Activated CD4-positive, alpha-beta T cell treated with anti-CD3 and anti-CD28 coated beads, Interleukin-2, amount 10 ng/mL, durations not matched to agents 7 days and 5 days (primary cell): ENCODE measurements at regions not wholly inside any gene's neighbourhood (a gene's known extent, or its start where the extent isn't known, plus 50 kb on each side); places are given as distances from the start of the nearest gene placed in this dataset.

Experiments
- CTCF ChIA-PET: fragments of 350-600 bp; sonication (Branson Sonifier 250); formaldehyde crosslinking; loops from one replicate; lab custom pipeline; 2021; ENCODE audit warnings: antibody characterized with exemption; lab: Charles Lee
- POLR2A ChIA-PET: fragments of 350-600 bp; sonication (Branson Sonifier 250); formaldehyde crosslinking; loops from one replicate; lab custom pipeline; 2021; ENCODE audit warnings: antibody characterized with exemption; lab: Charles Lee
- DNase-seq: peaks from one replicate; pipeline ENCODE4 v3.0.0-alpha.2; 2020
- H3K27ac Mint-ChIP-seq: one replicate; pipeline ENCODE4 v1.8.0; 2021; ENCODE audit warnings: mild to moderate bottlenecking, moderate library complexity, mixed read lengths
- H3K27me3 Mint-ChIP-seq: one replicate; pipeline ENCODE4 v1.8.0; 2021; ENCODE audit warnings: mixed read lengths
- H3K36me3 Mint-ChIP-seq: one replicate; pipeline ENCODE4 v1.8.0; 2021; ENCODE audit warnings: low read depth, mixed read lengths
- H3K4me1 Mint-ChIP-seq: one replicate; pipeline ENCODE4 v1.8.0; 2021; ENCODE audit warnings: mixed read lengths
- H3K4me3 Mint-ChIP-seq: one replicate; pipeline ENCODE4 v1.8.0; 2021; ENCODE audit warnings: mild to moderate bottlenecking, moderate library complexity, mixed read lengths
- H3K9me3 Mint-ChIP-seq: one replicate; pipeline ENCODE4 v1.8.0; 2021; ENCODE audit warnings: mixed read lengths

GRCh38 chr18:78649421-78649820 is 330.2 kb upstream of the SALL3 start:
- Mint-ChIP-seq H3K36me3 (peaks cover 3% of the 10 kb centered on the region), H3K27ac (no peak overlapping the region), H3K27me3 (no peaks in the 10 kb centered on the region), H3K9me3 (peaks cover 3% of the 10 kb centered on the region), H3K4me1 (no peaks in the 10 kb centered on the region), H3K4me3 (no peak overlapping the region)
- ChIA-PET CTCF (no interaction called here), POLR2A (no interaction called here)
- DNase-seq: no peak

GRCh38 chr18:78650926-78651325 is 328.7 kb upstream of the SALL3 start:
- Mint-ChIP-seq H3K36me3 (peaks cover 3% of the 10 kb centered on the region), H3K27me3 (no peaks in the 10 kb centered on the region), H3K9me3 (peaks cover 3% of the 10 kb centered on the region), H3K27ac (no peak overlapping the region), H3K4me3 (no peak overlapping the region), H3K4me1 (no peaks in the 10 kb centered on the region)
- POLR2A ChIA-PET: no interaction called here
- CTCF ChIA-PET: no interaction called here
- no peak for DNase-seq

GRCh38 chr18:78652001-78652545 is 327.5 kb upstream of the SALL3 start:
- POLR2A ChIA-PET: no interaction called here
- peaks cover 3% of the 10 kb centered on the region for H3K36me3 Mint-ChIP-seq
- H3K9me3 Mint-ChIP-seq: peaks cover 3% of the 10 kb centered on the region
- no peaks in the 10 kb centered on the region for H3K27me3 Mint-ChIP-seq
- H3K27ac Mint-ChIP-seq: no peak overlapping the region
- CTCF ChIA-PET: no interaction called here
- H3K4me3 Mint-ChIP-seq: no peak overlapping the region
- no peak for DNase-seq
- no peaks in the 10 kb centered on the region for H3K4me1 Mint-ChIP-seq

DNA sequence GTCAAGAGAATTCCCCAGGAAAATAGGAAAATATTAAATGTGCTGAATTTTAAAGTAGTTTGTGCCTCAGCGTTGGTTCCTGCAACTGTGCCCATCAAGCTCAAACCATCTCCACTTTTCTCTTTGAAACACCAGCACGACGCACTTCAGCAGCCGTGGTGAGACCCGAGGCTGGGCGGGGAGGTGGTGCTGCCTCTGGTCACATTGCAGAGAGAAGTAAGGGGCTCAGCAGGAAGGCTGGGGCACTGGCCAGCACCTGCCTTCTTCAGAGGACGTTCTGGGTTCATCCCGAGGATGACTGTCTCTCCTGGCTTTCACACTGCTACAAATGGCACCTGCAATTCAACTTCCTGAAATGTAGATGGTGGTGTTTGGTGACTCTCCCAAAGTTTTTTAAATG is 323.7 kb upstream of the SALL3 start:
- H3K9me3 Mint-ChIP-seq: peaks cover 3% of the 10 kb centered on the region
- ChIA-PET POLR2A (no interaction called here), CTCF (no interaction called here)
- H3K36me3 Mint-ChIP-seq: peaks cover 3% of the 10 kb centered on the region
- H3K4me3 Mint-ChIP-seq: no peak overlapping the region
- no peak overlapping the region for H3K27ac Mint-ChIP-seq
- H3K27me3 Mint-ChIP-seq: no peaks in the 10 kb centered on the region
- DNase-seq: no peak
- no peaks in the 10 kb centered on the region for H3K4me1 Mint-ChIP-seq

GRCh38 chr18:78656346-78656925 is 323.2 kb upstream of the SALL3 start:
- no peaks in the 10 kb centered on the region for H3K4me1 Mint-ChIP-seq
- no peak overlapping the region for H3K27ac Mint-ChIP-seq
- no peak overlapping the region for H3K4me3 Mint-ChIP-seq
- ChIA-PET CTCF (interaction anchor here (0.7 kb wide), 1 partner anchor 38 kb away, joined by 3 read pairs; no protein-coding TSS in a partner anchor), POLR2A (no interaction called here)
- peaks cover 3% of the 10 kb centered on the region for H3K36me3 Mint-ChIP-seq
- no peaks in the 10 kb centered on the region for H3K27me3 Mint-ChIP-seq
- DNase-seq: no peak
- H3K9me3 Mint-ChIP-seq: peaks cover 3% of the 10 kb centered on the region

- POLR2A ChIA-PET: no interaction called here
- Mint-ChIP-seq H3K27ac (no peak overlapping the region), H3K27me3 (no peaks in the 10 kb centered on the region)
Measured at GRCh38 chr18:78658531-78658930, 321.1 kb upstream of the SALL3 start.

DNA sequence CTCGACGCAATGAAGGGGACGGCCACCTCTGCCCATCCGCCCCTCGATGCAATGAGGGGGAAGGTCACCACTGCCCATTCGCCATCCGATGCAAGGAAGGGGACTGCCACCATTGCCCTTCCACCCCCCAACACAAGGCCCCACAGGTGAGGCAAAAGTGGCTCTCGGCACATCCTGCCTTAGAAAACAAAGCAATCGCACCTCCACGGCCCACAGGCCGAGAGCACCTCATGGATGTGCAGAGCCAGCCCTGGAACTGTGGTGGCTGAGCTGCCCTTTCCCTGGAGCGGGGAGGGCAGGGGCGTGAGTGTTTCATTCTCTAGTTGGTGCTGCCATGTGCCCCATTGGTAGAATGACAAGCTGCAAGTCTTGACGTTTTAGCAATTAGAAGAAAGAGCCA is 320.6 kb upstream of the SALL3 start:
- no peaks in the 10 kb centered on the region for H3K4me1 Mint-ChIP-seq
- no peaks in the 10 kb centered on the region for H3K9me3 Mint-ChIP-seq
- no peaks in the 10 kb centered on the region for H3K27me3 Mint-ChIP-seq
- POLR2A ChIA-PET: no interaction called here
- CTCF ChIA-PET: no interaction called here
- no peaks in the 10 kb centered on the region for H3K36me3 Mint-ChIP-seq
- H3K27ac Mint-ChIP-seq: no peak overlapping the region
- no peak for DNase-seq
- no peak overlapping the region for H3K4me3 Mint-ChIP-seq

More at GRCh38 chr18:78658531-78658930, 321.1 kb upstream of the SALL3 start:
- no peaks in the 10 kb centered on the region for H3K36me3 Mint-ChIP-seq
- CTCF ChIA-PET: no interaction called here
- DNase-seq: no peak
- H3K9me3 Mint-ChIP-seq: no peaks in the 10 kb centered on the region
- H3K4me1 Mint-ChIP-seq: no peaks in the 10 kb centered on the region
- H3K4me3 Mint-ChIP-seq: no peak overlapping the region

- Mint-ChIP-seq H3K4me3 (no peak overlapping the region), H3K27ac (no peak overlapping the region), H3K27me3 (no peaks in the 10 kb centered on the region), H3K4me1 (no peaks in the 10 kb centered on the region), H3K9me3 (no peaks in the 10 kb centered on the region), H3K36me3 (no peaks in the 10 kb centered on the region)
- DNase-seq: no peak
- POLR2A ChIA-PET: no interaction called here
- CTCF ChIA-PET: no interaction called here
Measured at GRCh38 chr18:78659748-78660147, 319.9 kb upstream of the SALL3 start.

- CTCF ChIA-PET: no interaction called here
Measured at GRCh38 chr18:78660311-78660710, 319.3 kb upstream of the SALL3 start.

GRCh38 chr18:78661316-78661715 is 318.3 kb upstream of the SALL3 start:
- ChIA-PET CTCF (interaction anchor here (0.6 kb wide), 1 partner anchor 66 kb away, joined by 3 read pairs; no protein-coding TSS in a partner anchor), POLR2A (no interaction called here)
- Mint-ChIP-seq H3K4me1 (no peaks in the 10 kb centered on the region), H3K27me3 (no peaks in the 10 kb centered on the region), H3K4me3 (no peak overlapping the region), H3K9me3 (no peaks in the 10 kb centered on the region), H3K27ac (no peak overlapping the region), H3K36me3 (no peaks in the 10 kb centered on the region)
- DNase-seq: no peak

More at GRCh38 chr18:78660311-78660710, 319.3 kb upstream of the SALL3 start:
- POLR2A ChIA-PET: no interaction called here
- DNase-seq: no peak
- no peaks in the 10 kb centered on the region for H3K36me3 Mint-ChIP-seq
- H3K4me3 Mint-ChIP-seq: no peak overlapping the region
- H3K9me3 Mint-ChIP-seq: no peaks in the 10 kb centered on the region
- H3K27me3 Mint-ChIP-seq: no peaks in the 10 kb centered on the region
- H3K27ac Mint-ChIP-seq: no peak overlapping the region
- H3K4me1 Mint-ChIP-seq: no peaks in the 10 kb centered on the region

GRCh38 chr18:78662879-78663278 is 316.7 kb upstream of the SALL3 start:
- H3K9me3 Mint-ChIP-seq: no peaks in the 10 kb centered on the region
- H3K27ac Mint-ChIP-seq: no peak overlapping the region
- H3K4me1 Mint-ChIP-seq: no peaks in the 10 kb centered on the region
- no peaks in the 10 kb centered on the region for H3K36me3 Mint-ChIP-seq
- no peak for DNase-seq
- H3K4me3 Mint-ChIP-seq: no peak overlapping the region
- no peaks in the 10 kb centered on the region for H3K27me3 Mint-ChIP-seq
- ChIA-PET CTCF (no interaction called here), POLR2A (no interaction called here)

GRCh38 chr18:78664048-78664447 is 315.6 kb upstream of the SALL3 start:
- CTCF ChIA-PET: no interaction called here
- Mint-ChIP-seq H3K27me3 (no peaks in the 10 kb centered on the region), H3K4me1 (no peaks in the 10 kb centered on the region), H3K9me3 (no peaks in the 10 kb centered on the region), H3K27ac (no peak overlapping the region), H3K4me3 (no peak overlapping the region), H3K36me3 (no peaks in the 10 kb centered on the region)
- DNase-seq: no peak
- POLR2A ChIA-PET: interaction anchor here (0.7 kb wide), 1 partner anchor 809 kb away, joined by 5 read pairs; no protein-coding TSS in a partner anchor

- no peaks in the 10 kb centered on the region for H3K4me1 Mint-ChIP-seq
- H3K9me3 Mint-ChIP-seq: no peaks in the 10 kb centered on the region
- DNase-seq: no peak
- H3K27ac Mint-ChIP-seq: no peak overlapping the region
- ChIA-PET POLR2A (no interaction called here), CTCF (no interaction called here)
- no peaks in the 10 kb centered on the region for H3K36me3 Mint-ChIP-seq
- H3K4me3 Mint-ChIP-seq: no peak overlapping the region
- H3K27me3 Mint-ChIP-seq: no peaks in the 10 kb centered on the region
Measured at GRCh38 chr18:78664848-78665247, 314.8 kb upstream of the SALL3 start.

DNA sequence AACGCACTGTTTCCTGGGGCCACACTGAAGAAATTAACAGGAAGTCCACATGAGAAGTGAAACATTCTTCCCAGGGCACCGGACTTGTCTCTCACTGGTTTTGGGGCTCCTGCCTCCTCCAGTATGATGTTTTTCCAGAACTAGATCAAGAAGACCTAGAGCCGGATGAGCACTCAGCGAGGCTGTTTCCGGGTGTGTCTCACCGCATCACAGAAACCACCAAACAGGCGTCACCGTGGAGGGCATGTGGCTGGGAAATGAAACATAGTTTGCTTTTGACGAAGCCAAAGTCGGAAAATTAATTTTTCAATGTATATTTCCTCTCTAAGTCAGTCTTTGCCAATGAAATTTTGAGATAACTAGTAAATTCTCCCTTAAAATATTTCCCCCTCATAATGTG is 314.0 kb upstream of the SALL3 start:
- DNase-seq: no peak
- Mint-ChIP-seq H3K4me1 (no peaks in the 10 kb centered on the region), H3K9me3 (no peaks in the 10 kb centered on the region), H3K4me3 (no peak overlapping the region), H3K36me3 (no peaks in the 10 kb centered on the region), H3K27me3 (no peaks in the 10 kb centered on the region), H3K27ac (no peak overlapping the region)
- ChIA-PET CTCF (no interaction called here), POLR2A (no interaction called here)
